Cardiac fibroblast (primary cell): ENCODE measurements at regions not wholly inside any gene's neighbourhood (a gene's known extent, or its start where the extent isn't known, plus 50 kb on each side); places are given as distances from the start of the nearest gene placed in this dataset.

Experiments
- DNase-seq, 2 donors: peaks; one replicate each; pipeline versions ENCODE4 v3.0.0 to v3.0.0-alpha.2; 2010; ENCODE audit warnings: low read depth in 2 of 2
- H3K4me3 ChIP-seq, 2 donors: replicated peaks in 1 of 2; 1 replicate in 1 of 2; 2 replicates in 1 of 2; pipeline ENCODE4 v1.5.1; 2011; ENCODE audit warnings: low read depth in 2 of 2, low read length in 2 of 2, mild to moderate bottlenecking in 2 of 2, moderate library complexity in 1 of 2
- TF ChIP-seq, protein P1 (sequence below): IDR thresholded peaks from one replicate; pipeline ENCODE4 v1.5.1; 2011; ENCODE audit warnings: low read depth, mild to moderate bottlenecking, low read length, inconsistent platforms

DNA sequence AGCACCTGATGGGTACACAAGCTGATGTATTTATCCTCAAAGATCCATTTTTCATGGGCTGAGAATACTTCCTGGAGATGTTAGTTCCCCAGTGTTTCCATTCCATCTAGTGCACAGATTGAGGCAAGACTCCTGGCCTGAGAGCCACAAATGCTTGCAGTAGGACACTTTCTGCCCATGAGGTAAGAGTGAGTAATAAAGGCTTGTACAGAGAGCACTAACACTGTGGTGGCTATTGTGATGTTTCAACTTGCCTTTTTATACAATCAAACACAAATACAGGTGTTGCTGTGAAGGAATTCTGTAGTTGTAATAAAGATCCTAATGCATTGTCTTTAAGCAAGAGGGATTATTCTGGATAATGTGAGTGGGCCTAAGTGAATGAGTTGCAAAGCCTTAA is 186.1 kb upstream of the ADAMTS5 start:
- DNase-seq, result no peak
- TF ChIP-seq, protein P1, sequence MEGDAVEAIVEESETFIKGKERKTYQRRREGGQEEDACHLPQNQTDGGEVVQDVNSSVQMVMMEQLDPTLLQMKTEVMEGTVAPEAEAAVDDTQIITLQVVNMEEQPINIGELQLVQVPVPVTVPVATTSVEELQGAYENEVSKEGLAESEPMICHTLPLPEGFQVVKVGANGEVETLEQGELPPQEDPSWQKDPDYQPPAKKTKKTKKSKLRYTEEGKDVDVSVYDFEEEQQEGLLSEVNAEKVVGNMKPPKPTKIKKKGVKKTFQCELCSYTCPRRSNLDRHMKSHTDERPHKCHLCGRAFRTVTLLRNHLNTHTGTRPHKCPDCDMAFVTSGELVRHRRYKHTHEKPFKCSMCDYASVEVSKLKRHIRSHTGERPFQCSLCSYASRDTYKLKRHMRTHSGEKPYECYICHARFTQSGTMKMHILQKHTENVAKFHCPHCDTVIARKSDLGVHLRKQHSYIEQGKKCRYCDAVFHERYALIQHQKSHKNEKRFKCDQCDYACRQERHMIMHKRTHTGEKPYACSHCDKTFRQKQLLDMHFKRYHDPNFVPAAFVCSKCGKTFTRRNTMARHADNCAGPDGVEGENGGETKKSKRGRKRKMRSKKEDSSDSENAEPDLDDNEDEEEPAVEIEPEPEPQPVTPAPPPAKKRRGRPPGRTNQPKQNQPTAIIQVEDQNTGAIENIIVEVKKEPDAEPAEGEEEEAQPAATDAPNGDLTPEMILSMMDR, result no peak
- H3K4me3 ChIP-seq, result no peak overlapping the region

DNA sequence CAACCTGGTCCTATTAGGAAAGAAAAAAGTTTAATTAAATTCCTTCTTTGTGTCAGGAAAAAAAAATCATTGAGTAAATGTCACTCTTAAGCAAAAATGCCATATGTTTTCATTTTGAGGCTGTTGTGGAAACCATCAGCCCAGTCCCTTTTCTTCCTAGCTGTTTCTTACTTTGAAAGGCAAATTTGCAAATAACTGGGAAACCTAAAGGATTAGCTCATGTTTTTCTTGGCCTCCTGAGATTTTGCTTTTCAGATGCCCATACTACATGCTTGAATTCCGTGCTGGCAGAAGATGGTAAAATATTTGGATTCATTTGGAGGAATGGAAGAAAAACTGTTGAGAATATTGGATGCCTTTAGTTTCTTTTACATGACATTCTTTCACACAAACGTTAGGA is 182.1 kb upstream of the ADAMTS5 start:
- TF ChIP-seq, protein P1, result no peak
- DNase-seq, result peak; percentile 28 to 41
- no peak overlapping the region for H3K4me3 ChIP-seq

DNA sequence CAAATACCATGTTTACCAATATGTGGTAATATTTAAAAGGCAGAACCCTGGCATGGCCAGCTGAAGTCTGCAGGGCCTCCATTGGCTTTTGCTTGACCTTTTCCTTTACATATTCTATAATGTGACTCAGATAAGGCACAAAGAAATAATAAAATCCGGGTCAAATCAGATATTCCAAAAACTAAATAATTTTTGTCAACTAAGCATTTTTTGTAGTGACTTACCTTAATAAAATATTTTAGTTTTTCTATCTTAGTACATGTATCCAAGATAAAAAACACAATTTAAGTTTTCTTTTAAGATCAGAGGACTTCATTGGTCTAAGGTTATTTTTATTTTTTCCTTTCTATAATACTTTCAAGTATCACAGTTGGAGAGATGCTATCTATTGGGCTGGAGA is 179.4 kb upstream of the ADAMTS5 start:
- TF ChIP-seq, protein P1, result no peak
- H3K4me3 ChIP-seq, result no peak overlapping the region
- DNase-seq, result no peak

DNA sequence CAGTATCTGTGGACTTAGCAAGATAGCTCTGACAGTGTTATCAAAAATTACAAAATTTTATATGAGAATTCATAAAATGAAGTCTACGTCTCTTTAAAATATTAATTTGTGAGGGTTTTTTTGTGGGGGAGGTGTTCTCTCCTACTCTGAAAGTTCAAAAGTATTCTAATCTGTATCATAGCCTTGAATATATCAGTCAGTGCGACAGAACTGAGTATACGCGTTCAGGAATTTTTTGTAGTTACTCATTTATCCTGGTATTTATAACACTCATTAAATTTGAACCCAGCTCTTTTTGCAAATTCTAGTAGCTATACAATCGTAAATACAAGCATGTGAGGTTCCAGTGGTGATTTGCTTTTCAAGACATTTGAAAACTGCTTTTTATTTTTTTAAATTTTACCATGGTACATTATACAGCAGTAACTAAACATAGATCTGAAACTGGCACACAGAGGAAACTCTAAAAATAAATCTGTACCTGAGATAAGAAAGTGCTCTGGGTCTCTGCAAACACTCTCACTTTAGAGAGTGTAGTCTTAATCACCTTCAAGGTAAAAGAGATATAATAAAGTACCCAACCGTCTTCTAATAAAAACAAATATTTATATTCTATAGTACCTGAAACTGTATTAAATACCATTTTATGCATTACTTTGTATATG is 178.4 kb upstream of the ADAMTS5 start:
- no peak for DNase-seq
- H3K4me3 ChIP-seq, result no peak overlapping the region
- TF ChIP-seq, protein P1, result no peak

DNA sequence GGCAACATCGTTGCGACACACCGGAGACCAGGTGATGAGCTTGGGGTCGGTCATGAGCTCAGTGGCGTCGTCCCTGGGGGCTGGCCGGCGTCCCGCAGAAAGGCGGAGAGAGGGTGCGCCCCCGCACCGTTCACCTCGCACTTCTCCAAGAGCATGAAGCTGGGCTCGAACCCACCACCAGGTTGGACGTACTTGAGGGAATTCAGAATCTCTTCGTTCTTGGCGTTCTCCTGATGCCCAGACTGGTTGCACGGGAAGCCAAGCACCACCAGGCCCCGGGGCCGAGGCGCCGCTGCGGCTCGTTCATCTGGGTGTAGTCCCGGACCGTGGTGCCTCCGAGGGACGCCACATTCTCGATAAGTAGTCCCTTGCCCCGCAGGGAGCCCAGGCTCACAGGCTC is 176.6 kb upstream of the ADAMTS5 start:
- no peak for DNase-seq
- no peak overlapping the region for H3K4me3 ChIP-seq
- TF ChIP-seq, protein P1, result no peak

DNA sequence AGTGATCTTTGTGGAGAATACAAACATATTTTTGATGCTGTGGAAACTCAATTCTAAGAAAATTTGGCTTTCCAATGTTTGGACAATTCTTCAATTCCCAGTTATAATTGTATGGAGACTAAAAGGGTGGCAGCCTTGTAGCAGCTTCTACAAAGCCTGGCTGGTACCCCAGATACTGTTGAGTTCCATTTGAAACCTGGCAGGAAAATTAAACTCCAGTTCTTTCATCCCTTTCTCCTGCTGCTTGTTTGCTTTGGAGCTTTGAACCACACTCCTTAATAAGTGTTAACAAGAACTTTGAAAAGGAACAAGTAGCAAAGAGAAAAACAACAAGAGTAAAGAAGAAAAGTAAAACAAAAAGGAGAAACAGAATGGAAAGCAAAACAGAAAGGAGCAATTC is 172.6 kb upstream of the ADAMTS5 start:
- no peak for DNase-seq
- TF ChIP-seq, protein P1, result no peak
- no peak overlapping the region for H3K4me3 ChIP-seq

DNA sequence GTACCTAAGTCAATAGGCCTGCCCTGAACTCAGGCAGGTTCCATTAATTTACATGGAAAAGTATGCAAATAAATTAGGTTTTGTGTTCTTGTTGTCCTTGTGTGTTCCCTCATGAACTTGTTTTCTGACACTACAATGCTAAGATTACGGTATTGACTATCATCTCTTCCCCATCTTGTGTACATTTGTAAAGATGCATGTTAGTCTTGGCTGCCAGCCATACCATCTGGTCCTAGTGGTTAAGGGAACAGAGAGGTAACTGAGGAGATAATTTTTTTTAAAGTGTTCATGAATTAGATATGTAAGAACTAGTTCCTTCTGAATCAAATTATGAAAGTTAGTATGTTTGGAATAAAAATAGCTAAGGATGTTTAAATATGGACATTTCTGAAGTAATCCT is 167.6 kb upstream of the ADAMTS5 start:
- TF ChIP-seq, protein P1, result no peak
- DNase-seq, result peak; percentile 3 to 44
- no peak overlapping the region for H3K4me3 ChIP-seq
